Activated CD4-positive, alpha-beta T cell treated with anti-CD3 and anti-CD28 coated beads for 1 hour (primary cell): ENCODE measurements at regions not wholly inside any gene's neighbourhood (a gene's known extent, or its start where the extent isn't known, plus 50 kb on each side); places are given as distances from the start of the nearest gene placed in this dataset.

Experiments
- DNase-seq: peaks from one replicate; pipeline ENCODE4 v3.0.0-alpha.2; 2020

DNA sequence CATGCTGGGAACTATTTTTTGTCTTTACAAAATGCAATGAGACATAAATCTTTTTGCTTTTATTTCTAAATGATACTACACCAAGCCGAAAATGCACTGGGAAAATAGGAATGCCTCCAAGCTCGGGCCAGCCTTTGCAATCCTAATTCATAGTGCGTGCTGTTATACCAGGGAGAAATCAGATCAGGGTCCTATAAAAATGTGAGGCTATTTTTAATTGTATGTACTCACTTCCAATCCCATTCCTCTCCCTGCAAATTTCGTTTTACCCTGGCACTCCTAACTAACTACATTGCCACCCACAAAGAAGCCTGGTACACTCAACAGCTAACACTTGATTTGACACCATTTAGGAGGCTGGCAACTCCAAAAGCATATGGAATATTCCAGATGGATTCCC lies 350.6 kb upstream of the ZFP64 start:
- DNase-seq, result no peak

DNA sequence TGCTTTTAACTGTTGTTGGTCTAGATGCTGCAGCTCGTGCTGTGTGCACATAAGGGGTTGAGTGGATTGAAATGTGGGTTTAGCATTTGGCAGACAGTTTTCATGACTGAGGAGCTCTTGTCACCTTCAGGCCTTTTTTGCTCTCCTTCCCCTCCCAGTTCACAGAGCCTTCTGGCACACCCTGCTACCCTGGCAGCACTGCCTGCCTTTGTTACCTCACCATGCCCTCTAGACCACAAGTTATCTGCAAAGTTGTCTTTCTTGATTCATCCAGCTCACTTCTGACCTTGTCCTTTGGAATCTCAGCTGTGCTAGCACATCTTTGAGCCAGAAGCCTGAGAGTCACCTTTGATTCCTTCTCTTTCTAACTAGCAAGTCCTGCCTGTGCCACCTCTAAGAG lies 348.9 kb upstream of the ZFP64 start:
- no peak for DNase-seq

DNA sequence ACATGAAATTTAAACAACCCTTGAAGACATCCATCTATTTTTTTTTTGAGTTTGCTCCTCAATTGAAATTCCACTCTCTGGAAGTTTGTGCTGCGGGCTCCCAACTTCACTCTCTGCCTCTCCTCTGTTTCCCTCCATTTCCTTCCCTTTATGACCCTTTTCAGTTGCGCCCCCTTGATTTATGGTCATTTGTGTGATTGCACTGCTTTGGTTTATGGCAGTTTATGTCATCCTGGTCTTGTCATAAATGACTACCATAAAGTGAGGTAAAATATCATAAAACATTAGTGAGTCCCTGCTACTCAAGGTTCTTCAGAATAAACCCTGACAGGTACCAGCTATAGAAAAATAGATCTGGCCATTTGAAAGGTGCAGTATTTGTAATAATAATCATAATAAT lies 348.3 kb upstream of the ZFP64 start:
- no peak for DNase-seq

DNA sequence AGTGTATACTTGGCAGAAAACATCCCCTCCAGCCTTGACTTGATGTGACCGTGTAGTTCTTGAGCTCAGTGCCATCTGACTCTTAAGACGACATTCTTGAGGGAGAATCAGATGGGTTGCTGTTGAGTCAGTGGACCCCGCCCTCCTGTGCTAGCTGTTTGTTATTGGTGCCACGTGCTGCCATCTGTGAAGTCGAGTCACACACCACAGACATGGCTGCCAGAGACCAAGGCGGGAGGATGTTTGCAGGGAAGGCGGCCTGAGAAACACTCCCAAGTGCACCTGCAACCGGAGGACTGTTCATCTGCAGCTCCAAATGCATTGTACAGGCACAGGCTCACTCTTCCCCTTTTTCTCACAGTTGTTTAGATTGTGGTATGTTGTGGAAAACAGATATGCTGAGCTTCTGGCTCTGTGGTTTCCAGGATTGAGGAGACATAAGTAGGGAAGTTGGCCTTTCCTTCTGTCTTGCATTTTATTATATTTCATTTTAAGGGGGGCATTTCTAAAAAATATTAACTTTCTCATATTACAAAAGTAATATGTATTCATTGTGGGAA lies 345.3 kb upstream of the ZFP64 start:
- no peak for DNase-seq

DNA sequence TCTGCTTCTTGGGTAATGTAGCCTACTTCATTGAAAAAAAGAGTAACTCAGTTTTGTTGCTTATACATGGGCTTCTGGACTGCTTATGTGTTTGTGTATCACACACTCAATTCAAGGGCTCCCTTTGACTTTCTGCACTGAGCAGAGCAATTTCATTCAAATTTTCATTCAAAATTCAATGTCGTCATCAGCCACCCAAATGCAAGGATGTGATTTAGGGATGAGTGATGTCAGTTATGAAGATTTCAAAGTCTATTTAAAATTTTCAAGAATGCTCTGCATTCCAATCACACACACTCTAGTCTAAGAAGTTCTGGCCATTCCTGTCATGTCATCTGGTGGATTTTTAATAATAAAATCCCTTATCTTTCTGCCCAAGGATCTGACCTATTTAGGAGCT lies 344.5 kb upstream of the ZFP64 start:
- no peak for DNase-seq

DNA sequence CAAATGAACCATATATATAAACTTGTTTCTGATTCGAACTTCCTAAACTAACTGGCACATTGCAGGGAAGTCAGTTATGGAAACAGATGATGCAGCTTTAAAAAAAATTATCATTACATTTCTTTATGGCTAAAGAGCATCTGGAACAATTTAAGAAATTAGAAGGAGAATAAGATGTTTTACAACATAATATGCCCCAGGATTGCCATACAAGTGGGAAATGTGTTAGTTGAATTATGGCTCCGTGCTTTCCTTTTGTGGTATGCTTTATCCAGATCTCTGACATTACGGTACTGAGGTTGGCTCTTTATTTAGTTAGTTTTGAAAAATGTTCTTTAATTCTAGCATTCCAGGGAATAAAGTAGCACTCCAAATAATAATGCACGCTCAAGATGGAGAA lies 343.0 kb upstream of the ZFP64 start:
- DNase-seq, result no peak

DNA sequence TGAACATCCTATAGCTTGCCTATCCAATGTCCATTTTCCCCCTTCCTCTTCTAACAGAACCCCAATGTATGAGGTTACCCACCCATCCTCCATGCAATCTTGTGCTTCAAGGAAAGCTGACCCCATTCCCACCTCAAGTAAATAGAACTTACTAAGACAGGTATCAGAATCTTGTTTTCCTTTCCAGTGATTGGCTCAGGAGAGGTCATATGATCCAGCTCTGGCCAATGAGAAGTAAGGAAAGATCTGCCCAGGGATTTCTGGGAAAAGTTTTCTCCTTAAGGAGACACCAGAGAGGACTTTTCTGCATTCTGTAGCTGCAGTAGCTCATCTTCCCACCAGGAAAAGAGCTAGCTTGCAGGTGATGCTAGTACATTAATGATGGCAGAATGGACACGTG lies 341.8 kb upstream of the ZFP64 start:
- no peak for DNase-seq

DNA sequence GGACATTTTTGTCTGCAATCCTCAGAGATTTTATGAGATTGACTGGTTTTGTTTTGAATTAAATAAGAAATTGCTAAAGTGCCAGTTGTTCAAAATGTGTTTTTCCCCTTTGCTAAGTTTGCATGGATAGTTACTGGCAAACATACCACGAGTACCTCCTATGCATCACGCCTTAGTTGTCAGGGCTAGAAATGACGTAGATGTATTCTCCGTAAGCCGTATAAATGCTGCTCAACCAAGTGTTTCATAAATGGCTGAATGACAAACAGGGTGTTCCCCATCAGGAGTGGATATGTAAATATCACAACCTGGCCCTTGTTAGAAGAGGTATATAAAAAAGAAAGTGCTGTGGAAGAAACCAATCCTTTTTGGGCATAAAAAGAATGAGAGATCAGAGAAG lies 341.1 kb upstream of the ZFP64 start:
- no peak for DNase-seq

DNA sequence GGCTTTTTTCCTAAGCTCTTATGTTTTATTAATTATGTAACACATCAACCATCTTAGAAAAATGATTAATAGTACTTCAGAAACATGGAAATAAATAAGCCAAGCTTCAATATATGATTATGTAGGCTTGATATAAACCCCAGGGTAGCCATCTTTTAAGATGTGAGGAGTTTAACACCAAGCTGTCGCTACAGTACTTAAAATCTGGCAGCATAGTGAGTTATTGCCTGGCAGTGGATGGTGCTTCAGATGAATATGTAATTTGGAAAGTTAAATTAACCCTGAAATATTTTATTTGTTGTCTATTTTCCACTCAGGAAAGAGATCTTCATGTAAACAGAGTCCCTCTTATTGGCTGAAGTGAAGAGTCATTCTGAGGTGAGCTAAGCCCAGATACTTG lies 339.0 kb upstream of the ZFP64 start:
- DNase-seq, result no peak

DNA sequence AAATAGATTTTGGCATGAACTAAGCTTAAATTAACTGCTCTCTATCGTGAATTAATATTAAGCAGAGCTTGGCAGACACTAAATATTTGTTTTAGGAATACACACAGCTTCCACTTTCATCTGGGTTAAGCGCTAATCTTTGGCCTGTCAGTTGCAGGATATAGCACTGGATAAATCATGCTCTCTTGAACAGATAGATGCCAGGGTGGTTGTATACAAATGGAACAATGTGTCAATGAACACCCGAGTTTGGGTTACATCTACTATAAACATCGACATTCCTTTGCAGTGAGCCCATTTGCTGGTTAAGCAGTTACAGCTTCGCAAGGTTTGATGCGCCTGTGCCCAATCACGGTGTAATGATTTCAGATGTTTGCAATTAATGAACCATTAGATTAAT lies 338.2 kb upstream of the ZFP64 start:
- no peak for DNase-seq

DNA sequence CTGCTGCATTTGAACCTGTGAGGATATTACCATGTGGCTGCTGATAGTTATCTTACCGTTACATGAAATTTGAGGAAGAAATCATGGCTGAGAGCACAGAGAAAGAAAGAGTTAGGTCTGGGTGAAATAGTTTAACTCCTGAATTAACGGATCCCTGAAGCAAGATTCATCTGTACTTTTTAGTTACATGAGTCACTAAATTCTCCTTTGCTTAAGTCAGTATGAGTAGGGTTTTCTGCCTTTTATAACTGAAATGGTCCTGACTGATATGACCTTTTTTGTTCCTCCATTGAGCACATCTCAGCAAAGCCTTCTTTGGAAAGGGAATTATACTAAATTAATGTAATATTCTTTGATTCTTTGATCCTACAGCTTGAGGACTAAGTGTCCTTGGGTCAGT lies 333.3 kb upstream of the ZFP64 start:
- no peak for DNase-seq

DNA sequence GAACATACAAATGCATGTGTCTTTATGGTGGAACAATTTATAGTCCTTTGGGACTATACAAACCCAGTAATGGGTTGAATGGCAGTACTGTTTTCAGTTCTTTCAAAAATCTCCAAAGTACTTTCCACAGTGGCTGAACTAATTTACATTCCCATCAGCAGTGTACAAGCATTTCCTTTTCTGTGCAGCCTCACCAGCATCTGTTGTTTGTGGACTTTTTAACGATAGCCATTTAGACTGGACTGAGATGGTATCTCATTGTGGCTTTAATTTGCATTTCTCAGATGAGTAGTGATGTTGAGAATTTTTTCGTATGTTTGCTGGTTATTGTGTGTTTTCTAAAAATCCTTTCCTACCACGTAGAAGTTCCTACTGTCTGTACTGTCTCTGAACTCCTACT lies 327.2 kb upstream of the ZFP64 start:
- DNase-seq, result no peak

DNA sequence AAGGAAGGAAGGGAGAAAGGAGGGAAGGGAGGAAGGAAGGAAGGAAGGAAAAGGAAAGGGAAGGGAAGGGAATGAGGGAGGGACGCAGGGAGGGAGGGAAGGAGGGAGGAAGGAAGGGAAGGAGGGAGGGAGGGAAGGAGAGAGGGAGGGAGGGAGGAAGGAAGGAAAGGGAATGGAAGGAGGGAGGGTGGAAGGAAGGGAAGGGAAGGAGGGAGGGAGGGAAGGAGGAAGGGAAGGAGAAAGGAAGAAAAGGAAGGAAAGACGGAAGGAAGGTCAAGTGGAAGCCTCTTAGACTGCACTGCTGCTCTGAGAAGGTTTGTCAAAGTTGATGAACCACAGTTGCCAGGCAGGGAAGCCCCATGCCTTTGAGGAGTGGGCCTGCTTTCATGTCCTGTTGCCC lies 324.3 kb upstream of the ZFP64 start:
- DNase-seq, result no peak

DNA sequence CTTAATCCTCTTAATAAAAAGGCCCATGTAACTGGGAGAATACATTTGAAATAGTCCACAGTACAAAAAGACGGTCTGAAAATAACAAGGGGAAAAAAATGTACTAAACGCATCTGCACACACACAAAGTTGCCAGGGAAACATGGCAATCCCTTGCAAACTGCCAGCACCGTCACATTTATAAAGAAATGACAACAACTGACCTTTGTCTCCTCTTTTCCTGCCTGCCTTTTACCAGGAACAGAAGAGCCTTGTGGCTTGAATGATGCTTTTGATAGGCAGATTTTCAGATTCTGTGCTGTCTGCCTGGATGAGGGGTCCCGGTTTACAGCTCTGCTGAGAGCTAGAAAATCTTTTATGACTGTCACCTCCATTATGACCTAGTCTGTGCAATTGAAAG lies 308.6 kb upstream of the ZFP64 start:
- no peak for DNase-seq

DNA sequence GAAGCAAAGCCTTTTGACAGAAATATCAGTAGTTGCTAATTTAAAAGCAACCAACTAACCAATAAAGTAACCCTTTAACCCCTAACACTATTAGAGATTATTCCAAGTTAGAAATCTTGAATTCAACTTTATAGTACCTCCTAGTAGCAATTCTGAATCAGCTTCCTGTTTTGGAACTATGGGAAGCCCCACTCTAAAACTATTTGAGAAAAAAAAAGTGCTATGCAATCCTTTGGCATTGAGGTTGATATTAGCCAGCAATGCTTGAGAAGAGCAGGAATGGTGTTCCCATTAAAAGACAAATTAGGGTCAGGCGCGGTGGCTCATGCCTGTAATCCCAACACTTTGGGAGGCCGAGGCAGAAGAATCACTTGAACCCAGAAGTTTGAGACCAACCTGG lies 306.2 kb upstream of the ZFP64 start:
- no peak for DNase-seq

DNA sequence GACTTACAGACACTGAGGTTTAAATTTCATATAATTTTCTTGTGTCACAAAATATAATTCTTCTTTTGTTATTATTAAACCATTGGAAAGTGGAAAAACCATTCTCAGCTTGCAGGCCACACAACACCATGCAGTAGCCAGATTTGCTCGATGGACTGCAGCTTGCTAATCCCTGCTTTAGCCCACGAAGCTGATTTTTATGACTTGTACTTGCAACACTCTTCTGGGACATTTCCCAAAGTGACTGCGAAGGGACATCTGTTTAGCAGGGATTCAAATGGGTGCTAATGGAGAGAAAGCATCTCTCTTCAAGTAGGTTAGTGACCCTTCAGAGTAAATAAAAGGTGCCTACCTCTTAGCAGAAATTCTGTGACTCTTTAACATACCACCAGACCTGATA lies 304.6 kb upstream of the ZFP64 start:
- DNase-seq, result no peak

DNA sequence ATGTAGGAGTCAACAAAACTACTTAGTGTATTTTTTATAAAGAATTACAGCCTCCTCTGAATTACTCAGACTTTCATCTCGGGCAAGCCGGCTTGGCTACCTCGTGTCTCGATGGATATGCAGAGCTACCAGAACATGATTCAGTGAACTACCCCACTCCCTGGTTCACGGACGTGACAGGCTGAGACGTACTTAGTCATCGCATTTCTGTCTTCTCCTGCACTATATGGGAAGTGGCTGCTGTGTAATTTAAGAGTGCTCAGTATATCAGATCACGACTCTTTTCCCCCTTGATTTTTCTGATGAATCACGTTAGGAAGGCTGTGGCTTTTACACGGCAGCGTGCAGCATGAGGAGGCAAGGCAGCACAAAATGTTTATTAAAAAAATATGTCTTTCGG lies 302.7 kb upstream of the ZFP64 start:
- DNase-seq, result peak; percentile 38

DNA sequence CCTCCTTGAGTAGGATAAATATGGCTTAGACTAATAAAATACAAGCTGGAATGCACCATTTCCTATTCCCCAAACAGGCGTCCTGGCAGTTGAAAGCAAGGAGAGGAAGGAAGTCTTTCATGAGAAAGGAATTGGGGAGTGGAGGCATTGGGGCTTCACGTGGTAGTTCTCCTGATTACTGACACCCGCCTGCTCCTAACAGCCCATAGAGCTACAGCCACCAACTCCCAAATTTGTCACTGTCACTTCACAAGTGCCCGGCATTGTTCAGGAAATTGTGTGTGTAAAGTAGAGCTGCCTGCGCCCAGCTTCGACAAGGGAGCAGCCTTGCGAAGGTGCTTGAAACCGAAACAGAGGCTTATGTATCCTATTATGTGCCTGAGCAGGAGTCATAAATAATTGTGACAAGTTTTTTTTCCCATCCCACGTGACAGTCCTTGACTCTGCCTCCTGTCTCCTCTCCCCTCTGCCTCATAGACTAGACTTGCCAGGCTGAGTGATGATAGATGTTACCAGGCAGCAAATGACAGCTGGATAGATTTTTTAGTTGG lies 301.7 kb upstream of the ZFP64 start:
- no peak for DNase-seq

DNA sequence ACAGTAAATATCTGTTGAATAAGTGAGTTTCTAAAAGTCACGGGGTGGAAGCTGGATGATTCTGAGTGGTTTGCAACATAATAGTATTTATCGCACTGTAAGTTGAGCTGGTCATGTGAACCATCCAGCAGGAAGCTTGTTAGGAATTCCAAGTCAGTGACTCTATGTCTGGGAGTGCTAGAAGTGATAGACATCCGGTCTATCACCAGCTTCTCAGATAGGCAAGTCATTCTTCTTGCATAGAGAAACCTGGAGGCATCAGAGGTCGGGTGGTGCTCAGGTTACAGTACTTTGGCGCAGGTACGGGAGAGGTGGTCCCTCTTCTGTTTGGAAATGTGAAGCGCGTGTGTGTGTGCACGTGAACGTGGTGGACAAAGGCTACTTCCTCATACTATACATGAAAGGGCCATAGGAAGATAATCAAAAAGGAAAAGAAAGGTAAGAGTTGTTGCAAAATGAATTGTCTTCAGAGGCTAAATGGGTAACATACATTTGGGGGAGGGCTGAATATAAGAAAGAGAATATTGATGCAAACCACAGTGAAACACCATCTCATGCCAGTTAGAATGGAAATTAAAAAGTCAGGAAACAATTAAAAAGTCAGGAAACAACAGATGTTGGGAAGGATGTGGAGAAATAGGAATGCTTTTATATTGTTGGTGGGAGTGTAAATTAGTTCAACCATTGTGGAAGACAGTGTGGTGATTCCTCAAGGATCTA lies 299.3 kb upstream of the ZFP64 start:
- DNase-seq, result no peak

DNA sequence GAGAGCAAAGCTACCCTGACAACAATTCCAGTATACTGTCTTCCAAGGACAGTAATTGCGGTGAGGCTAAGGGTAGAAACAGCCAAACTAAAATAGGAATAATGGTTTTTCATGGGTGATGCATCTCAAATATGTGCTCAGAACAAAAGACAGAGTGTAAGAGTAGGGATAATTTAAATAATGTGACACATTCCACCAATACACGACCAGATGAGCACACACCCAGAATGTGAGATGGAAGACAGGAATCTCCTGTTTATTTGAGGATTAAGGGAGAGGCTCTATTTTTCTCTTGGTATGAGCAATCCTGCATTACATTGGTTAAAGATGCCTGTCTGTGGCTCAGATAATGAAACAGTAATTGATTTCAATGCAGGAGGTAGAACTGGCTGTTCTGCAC lies 292.9 kb upstream of the ZFP64 start:
- no peak for DNase-seq

DNA sequence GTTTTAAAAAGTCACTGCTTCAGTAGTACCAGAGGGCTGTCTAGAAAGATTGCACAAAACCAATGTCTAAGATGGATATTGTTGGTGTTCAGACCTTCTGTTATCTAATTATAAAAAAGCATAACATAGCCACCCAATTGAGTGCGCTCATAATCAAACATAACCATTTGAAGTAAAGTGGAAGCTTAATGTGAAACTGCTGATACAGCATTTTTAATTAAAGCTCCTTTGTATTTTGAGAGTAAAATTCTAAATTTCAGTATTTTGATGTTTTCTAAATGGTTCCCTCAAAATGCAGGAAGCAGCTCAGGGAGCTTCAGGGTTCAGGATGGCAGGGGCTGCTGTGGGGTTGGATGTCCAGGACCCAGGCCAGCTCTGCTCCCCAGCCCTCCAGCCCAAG lies 291.8 kb upstream of the ZFP64 start:
- no peak for DNase-seq

DNA sequence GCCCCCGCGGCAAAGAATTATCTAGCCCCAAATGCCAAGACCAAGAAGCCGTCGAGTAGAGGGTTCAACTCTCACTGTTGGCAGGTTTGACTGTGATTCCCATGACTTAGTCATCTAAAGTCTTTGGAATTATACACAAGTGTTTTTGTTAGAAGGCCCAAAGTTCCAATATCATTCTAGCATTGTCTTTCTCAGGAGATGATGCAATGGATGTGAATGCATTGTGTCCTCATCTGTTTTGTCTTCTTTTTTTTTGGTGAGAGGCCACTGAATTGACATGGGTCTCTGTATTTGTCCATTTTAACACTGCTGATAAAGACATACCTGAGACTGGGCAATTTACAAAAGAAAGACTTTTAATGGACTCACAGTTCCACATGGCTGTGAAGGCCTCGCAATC lies 290.5 kb upstream of the ZFP64 start:
- no peak for DNase-seq

DNA sequence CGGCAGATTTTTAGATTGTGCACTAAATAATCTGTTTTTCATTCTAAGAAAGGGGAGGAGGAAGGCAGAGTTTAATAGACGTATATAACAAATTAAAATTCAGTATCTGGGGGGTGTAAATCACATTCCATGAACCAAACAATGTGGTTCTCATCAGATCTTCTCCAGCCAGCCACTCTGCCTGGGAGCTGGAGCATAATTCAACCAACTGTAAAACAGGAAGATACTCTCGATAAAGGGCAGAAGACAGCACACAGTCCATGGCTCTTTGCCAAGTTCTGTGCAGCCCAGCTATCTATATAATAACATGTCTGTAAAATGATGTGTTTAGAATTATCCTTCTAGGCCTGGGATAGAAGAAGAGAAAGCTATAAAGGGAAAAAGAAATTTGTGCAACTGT lies 289.9 kb upstream of the ZFP64 start:
- DNase-seq, result no peak

DNA sequence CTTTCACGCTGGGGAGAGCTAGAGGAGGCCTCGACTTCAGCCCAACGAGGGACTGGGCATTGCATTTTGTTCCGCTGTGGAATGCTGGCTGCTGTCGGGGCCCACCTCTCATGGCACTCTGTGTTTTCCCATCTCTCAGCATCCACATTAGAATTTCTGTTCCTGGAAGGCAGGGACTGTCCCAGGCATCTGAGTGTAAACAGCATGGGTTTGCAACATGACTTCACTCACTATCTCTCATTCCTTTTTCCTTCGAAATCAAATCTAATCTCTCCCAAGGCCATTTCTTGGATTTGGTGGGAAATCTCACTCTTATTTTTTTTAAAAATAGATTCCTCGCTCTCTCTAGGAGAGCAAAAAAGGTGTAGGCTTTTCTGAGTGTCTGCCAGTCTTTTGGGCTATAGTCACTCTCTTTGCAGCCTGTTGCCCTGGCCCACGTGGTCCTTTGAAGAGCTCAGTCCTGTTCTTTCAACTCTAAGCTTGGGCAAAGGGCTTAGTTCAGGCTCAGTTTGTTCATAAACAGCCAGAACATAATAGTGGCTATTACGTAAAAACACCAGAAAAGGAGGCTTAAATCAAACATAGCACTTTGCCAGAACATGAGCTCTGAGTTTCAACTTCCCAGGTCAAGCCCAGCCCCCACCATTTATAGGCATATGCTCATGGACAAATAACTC lies 284.6 kb upstream of the ZFP64 start:
- no peak for DNase-seq

DNA sequence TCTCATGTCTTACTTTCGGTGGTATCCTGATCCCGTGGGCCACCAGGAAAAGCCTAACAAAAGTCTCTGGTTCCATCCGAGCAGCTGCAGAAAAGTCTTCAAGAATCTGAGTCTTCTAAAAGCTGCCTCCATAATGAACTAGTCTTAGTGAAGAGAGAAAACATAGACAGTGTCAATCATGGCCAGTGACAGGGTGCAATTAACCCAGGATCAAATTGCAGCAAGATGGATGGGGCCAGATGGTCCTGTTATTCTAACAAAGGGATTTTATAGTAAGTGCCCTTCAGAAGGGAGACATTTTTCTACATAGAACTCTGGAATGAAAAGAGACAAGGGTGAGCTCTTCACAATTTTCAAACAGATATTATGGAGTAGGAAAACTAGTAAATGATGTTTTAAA lies 281.6 kb upstream of the ZFP64 start:
- no peak for DNase-seq
